Hematopoietic multipotent progenitor cell treated with erythropoietin and hydrocortisone succinate and interleukin-3 and kit ligand, for 4 days (in vitro differentiated cells): ENCODE measurements at regions not wholly inside any gene's neighbourhood (a gene's known extent, or its start where the extent isn't known, plus 50 kb on each side); places are given as distances from the start of the nearest gene placed in this dataset.
A peak's percentile ranks its signal among the peaks of the same experiment; 100 is the strongest.

Experiments used
- DNase-seq: peaks from one replicate; pipeline ENCODE4 v3.0.0-alpha.2; 2015

GRCh38 chr4:108359986-108360681 lies 191.4 kb upstream of the LEF1 start:
- DNase-seq, result peak; percentile 98

GRCh38 chr4:108359130-108359985 lies 190.6 kb upstream of the LEF1 start:
- DNase-seq, result peak; percentile 26

DNA sequence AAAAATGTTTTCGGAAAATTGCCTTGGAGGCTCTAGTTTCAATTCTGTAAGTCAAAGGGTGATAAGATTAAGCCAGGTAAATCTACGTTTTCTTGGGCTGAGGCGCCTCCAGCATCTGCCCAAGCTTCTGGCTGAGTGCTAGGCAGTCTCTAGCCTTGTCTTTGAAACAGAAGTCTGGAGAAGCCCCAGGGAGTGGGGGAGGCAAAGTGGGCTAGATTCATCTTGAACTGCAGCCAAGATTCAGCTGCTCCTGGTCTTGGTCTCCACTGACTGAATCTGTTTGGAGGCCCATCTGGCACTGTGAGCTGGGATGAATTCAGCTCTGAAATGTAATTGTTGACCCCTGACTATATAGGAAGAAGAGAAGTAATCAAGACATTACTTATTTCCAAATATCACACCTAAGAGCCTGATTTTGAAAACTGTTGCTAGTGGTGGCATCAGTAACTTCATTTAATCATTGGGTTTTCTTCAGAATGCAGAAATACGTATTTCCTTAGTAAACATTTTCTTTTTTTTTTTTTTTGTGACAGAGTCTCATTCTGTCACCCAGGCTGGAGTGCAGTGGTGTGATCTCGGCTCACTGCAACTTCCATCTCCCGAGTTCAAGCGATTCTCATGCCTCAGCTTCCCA lies 187.3 kb upstream of the LEF1 start:
- DNase-seq, result peak; percentile 34

DNA sequence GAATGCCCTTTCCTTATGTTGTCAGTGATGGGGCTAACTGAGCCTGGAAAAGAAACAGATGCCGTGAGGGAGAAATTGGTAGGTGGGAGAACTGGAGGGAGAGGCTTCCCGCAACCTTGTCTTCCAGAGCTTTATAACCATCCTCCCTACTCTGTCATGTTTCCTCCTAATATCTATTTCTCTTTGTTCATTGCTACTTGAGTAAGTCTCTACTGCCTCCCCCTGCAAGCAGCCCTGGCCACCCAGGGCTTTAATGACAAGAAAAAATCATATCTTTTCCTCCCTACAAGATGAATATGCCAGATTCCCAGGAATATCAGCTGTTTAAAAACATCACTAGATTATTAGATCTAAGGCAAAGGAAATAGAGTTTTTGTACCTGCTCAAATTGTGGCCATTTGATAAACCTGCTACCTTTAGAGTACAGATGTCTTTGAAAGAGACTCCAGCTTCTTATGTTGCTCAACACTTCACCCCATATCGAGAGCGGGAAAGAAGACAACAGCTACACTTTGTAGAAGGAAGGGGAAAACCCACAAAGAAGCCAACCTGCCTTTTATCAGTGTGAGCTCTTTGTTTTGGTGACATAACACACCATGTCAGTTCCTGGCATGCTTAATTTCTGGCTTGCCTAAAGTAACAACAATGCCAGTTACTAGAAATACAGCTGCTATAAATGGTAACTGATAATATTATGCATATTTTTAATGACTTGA lies 186.6 kb upstream of the LEF1 start:
- DNase-seq, result peak; percentile 74

GRCh38 chr4:108352664-108353308 lies 184.1 kb upstream of the LEF1 start:
- no peak for DNase-seq

DNA sequence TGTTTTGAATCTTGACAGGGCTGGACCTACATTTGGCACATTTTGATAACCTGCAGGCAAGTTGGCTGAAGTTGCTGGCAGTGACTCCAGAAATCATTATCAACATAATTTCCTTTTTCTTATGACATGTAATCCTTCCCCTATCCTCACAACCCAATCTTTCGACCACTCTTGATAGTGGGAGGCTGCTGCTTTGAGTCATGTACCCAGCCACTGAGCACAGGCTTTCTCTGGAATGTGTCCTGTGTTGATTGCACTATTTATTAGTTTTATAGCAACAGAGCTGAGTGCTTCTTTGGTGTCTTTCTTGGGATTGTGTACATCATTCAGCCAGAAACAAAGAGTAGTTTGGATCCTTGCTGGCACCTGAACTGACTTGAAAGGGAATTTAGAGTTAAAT lies 183.1 kb upstream of the LEF1 start:
- peak; percentile 53 for DNase-seq

DNA sequence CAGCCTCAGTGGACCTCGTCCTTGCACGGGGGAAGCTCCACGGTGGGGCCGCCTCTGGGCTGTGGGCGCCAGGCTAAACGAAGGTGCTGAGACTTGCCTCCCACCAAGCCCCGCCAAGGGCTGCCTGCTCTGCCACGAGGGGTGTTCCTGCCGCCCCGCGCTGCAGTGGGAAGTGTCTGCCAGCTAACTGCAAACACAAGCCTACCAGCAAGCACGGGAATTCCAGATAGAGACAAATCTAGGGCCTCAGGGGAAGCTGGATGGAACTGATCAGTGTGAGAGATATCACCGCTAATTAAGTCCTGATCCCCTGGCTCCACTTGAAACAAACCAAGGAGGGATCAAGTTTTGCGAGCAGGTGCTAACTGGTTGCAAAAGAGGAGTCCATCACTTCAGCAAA lies 181.6 kb upstream of the LEF1 start:
- DNase-seq, result no peak

GRCh38 chr4:108346818-108347210 lies 178.1 kb upstream of the LEF1 start:
- no peak for DNase-seq

DNA sequence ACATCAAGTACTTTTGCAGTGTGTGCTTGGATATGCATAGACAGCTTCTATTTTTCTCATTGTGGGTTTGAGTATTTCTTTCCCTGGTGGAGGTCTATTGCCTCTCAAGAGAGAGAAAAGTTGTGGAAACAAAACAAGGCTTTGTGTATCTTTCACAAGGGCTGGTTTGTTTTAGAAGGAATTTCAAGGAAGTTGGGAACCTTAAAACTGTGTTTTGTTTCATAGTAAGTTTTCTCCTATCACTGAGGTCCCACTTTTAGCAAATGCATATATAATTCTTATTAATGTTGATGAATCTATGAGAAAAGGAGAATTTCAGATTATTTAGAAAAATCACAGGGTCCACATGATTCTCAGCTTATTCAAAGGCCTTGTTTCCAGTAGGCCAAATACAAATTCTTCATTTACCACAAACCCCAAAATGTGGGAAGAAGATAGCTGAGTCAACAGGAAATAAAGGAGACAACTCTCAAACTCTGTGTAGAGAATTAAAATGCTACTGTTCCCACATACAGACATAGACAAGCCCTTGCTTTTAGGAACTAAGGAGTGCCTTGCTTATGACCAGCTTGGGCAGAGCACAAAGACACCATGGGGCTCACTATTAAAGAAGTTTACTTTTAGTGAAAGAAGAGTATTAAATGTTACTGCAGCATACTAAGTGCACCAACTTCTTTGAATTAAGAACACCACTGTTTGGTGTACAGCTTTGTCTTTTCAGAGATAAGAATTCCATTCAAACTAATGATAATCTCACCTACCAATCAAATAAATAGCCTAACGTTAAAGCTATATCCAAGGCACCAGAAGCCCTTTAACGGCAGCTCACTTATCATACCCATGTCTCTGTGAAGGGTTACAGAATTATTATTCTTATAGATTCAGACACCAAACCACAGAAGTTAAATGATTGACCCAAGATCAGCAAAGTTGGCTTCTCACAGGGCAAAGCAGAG lies 177.4 kb upstream of the LEF1 start:
- peak; percentile 75 for DNase-seq

DNA sequence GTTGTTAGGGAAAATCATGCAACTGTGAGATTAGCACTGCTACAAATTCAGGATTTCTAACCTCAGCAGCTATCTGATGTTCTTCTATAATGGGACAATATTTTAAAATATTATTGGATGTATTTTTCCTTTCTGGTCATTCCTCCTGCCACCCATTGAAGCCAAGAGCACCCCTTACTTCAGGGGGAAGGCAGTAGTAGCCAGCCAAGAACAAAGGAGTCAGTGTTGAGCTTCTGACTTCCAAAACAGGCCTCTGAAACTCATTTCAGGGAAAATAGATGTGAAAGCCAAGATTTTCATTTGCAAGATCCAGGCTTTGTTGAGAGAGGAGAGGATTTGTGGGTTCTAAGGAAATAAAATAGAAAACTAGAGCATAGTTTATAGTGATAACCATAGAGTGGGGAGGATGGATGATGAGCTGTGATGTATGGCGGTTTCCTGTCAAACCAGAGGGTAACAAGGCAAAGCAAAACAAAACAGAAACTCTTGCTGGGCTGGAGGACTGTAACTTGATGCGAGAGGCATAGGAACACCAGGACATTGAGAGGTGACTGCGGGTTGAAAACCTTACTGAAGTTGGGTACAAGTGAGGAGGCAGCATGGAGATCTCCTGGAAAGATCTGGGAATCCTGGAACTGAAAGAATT lies 173.7 kb upstream of the LEF1 start:
- DNase-seq, result no peak

DNA sequence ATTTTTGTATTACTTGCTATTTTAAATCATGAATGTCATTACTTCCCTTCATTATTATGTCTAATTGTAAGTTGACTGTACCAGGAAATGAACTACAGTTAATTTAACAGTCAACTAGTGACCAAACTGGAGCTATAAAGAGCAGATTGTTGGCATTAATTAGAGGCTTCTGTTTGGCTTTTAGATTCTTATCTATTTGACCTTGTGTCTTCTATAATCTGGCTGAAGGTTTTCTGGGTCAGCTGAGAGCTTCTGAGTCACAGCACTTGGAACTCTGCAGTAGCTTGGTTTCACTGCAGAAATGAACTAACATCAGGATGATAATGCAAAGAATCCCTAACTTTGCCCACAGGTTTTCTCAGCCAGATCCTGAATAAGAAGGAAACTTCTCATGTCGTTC lies 169.2 kb upstream of the LEF1 start:
- DNase-seq, result peak; percentile 24

DNA sequence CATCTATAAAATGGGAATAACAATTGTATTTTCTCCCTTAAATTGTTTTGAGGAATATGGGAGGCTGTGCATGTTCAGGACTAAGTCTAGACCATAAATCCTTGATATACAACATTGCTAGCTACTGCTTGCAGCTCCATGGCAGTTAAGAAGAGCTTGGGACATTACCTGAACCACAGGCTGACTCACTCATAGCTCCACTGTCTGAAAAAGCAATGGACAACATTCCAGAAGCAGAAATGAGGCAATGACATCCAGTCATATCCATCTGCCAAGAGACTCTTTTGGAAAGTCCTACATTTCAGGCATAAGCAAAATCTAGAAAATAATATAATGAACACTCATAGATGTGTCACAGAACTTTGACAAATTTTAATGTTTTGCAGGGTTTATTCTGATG lies 167.3 kb upstream of the LEF1 start:
- no peak for DNase-seq

GRCh38 chr4:108335081-108335480 lies 166.3 kb upstream of the LEF1 start:
- DNase-seq, result no peak

DNA sequence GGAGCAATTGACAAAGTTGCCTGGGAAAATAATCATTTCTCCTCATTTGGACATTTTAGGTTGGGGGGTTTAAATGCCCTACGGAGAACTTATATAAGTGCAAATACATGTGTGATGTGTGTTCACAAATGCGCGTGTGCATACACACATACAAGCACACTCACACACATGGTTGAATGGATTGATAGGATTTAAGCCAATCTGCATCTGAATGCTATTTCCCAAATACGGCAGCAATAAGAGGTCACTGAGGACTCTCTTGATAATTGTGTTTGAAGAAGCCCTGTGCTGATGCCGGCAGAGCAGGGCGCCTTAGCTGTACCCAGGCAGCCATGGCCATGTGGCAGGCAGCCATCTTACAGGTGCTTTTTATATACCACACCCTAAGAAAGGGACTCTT lies 165.3 kb upstream of the LEF1 start:
- no peak for DNase-seq

- no peak for DNase-seq
Measured at GRCh38 chr4:108333353-108333942, 164.7 kb upstream of the LEF1 start.

GRCh38 chr4:108331905-108332632 lies 163.3 kb upstream of the LEF1 start:
- no peak for DNase-seq

- DNase-seq, result no peak
Measured at GRCh38 chr4:108328383-108328732, 159.6 kb upstream of the LEF1 start.

DNA sequence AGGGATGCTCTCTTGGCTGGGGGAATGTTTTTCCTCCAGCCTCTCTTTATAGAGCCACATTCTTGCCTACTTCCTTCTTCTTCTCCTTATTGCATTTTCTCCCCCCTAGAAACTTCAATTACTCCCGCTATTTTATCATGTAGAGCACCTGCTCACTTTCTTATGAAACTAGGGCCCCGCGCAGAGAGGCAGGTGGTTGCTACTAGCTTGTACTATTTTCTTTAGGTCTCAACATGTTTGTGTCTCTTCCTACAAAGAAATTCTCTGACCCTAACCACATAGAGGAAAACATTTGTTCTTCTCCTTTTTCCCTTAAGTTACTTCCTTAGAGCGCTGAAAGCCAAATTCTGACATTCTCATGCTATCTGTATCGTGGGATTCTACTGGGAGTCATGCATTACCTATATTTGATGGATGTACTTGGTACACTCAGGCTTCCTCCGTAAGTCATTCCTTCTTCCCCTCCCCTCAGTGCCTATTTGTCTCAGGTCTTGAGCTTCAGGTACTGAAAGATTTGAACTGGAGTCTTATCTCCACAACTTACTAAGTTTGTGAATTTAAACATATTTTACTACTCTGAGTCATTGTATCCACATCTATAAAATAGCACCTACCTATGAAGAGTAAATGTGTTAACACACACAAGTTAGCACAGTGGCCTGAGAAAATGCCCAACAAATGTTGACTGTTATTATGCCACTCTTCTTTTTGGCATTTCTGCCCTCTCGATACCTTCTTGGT lies 159.1 kb upstream of the LEF1 start:
- DNase-seq, result no peak

GRCh38 chr4:108325561-108325960 lies 156.8 kb upstream of the LEF1 start:
- DNase-seq, result no peak
